Upper lobe of left lung (tissue), 4 donors: ENCODE measurements at regions not wholly inside any gene's neighbourhood (a gene's known extent, or its start where the extent isn't known, plus 50 kb on each side); places are given as distances from the start of the nearest gene placed in this dataset.

Experiments used
- EP300 ChIP-seq, 4 donors: sonication (generic); formaldehyde crosslinking; IDR thresholded peaks; one replicate each; pipeline ENCODE4 v1.5.1; 2017; ENCODE audit warnings: antibody characterized with exemption in 4 of 4, control low read depth in 2 of 4
- POLR2AphosphoS5 ChIP-seq, 2 donors: sonication (generic); formaldehyde crosslinking; IDR thresholded peaks; one replicate each; pipeline ENCODE4 v1.5.1; 2017; ENCODE audit warnings: antibody characterized with exemption in 2 of 2
- TF ChIP-seq, protein P1 (sequence below), 6 experiments: fragments of 450-650 bp in 4 of 6; fragments of 200-600 bp in 2 of 6; sonication (generic) in 2 of 6; IDR thresholded peaks; one replicate each; pipeline ENCODE4 v1.5.1; 2016 to 2019; ENCODE audit warnings: antibody characterized with exemption in 6 of 6

DNA sequence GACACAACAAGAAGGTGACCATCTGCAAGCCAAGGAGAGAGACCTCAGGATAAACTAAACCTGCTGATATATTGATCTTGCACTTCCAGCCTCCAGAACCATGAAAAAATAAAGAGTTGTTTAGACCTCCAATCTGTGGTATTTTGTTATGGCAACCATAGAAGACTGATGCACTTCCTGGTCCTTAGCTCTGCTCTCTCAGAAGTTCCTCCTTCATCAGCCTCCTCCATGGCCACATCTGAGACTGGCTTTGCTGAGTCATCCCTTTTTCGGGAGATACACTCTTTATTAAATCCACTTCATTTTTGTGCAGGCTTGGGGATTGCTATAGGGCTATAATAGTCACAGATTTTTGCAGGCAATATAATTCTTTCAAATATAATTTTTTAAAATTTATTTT, 89.6 kb upstream of the ATF7IP start:
- TF ChIP-seq, protein P1, sequence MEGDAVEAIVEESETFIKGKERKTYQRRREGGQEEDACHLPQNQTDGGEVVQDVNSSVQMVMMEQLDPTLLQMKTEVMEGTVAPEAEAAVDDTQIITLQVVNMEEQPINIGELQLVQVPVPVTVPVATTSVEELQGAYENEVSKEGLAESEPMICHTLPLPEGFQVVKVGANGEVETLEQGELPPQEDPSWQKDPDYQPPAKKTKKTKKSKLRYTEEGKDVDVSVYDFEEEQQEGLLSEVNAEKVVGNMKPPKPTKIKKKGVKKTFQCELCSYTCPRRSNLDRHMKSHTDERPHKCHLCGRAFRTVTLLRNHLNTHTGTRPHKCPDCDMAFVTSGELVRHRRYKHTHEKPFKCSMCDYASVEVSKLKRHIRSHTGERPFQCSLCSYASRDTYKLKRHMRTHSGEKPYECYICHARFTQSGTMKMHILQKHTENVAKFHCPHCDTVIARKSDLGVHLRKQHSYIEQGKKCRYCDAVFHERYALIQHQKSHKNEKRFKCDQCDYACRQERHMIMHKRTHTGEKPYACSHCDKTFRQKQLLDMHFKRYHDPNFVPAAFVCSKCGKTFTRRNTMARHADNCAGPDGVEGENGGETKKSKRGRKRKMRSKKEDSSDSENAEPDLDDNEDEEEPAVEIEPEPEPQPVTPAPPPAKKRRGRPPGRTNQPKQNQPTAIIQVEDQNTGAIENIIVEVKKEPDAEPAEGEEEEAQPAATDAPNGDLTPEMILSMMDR (IDR thresholded peaks at IDR 0.05) = no peak
- TF ChIP-seq EP300 (IDR thresholded peaks at IDR 0.05) = no peak
- no peak for TF ChIP-seq POLR2AphosphoS5 (IDR thresholded peaks at IDR 0.05)
